CD14-positive monocyte (primary cell): ENCODE measurements at regions not wholly inside any gene's neighbourhood (a gene's known extent, or its start where the extent isn't known, plus 50 kb on each side); places are given as distances from the start of the nearest gene placed in this dataset.

Source experiments
- DNase-seq, 3 donors: peaks; one replicate each; pipeline ENCODE4 v3.0.0-alpha.2; 2011 to 2022
- H2AFZ ChIP-seq: 2 replicates; pipeline ENCODE4 v1.6.0; 2012; ENCODE audit warnings: mild to moderate bottlenecking, low read depth, low read length, inconsistent platforms; ENCODE audit not compliant: insufficient read depth, poor library complexity, severe bottlenecking
- H3K27ac ChIP-seq, 2 donors: 1 replicate in 1 of 2; 2 replicates in 1 of 2; pipeline ENCODE4 v1.5.1; 2012 to 2013; ENCODE audit warnings: low read length in 2 of 2, control low read depth in 1 of 2, inconsistent platforms in 1 of 2, low read depth in 1 of 2, mild to moderate bottlenecking in 1 of 2
- H3K27me3 ChIP-seq, 2 donors: one replicate each; pipeline versions ENCODE4 v1.6.0 to v1.6.1; 2011 to 2013; ENCODE audit warnings: low read length in 2 of 2; ENCODE audit not compliant: control insufficient read depth in 2 of 2, insufficient read depth in 2 of 2
- H3K36me3 ChIP-seq, 2 donors: replicated peaks in 1 of 2; 1 replicate in 1 of 2; 2 replicates in 1 of 2; pipeline versions ENCODE4 v1.5.1 to v1.6.1; 2012 to 2013; ENCODE audit warnings: low read length in 2 of 2, control low read depth in 1 of 2, inconsistent platforms in 1 of 2, mild to moderate bottlenecking in 1 of 2; ENCODE audit not compliant: insufficient read depth in 2 of 2, control insufficient read depth in 1 of 2
- H3K4me1 ChIP-seq, 2 donors: 1 replicate in 1 of 2; 2 replicates in 1 of 2; pipeline versions ENCODE4 v1.5.1 to v1.6.1; 2012 to 2013; ENCODE audit warnings: low read length in 2 of 2, control low read depth in 1 of 2, inconsistent platforms in 1 of 2, mild to moderate bottlenecking in 1 of 2, moderate library complexity in 1 of 2; ENCODE audit not compliant: insufficient read depth in 2 of 2, control insufficient read depth in 1 of 2
- H3K4me2 ChIP-seq: replicated peaks from 2 replicates; pipeline ENCODE3; 2012; ENCODE audit warnings: low read length, moderate library complexity, mild to moderate bottlenecking; ENCODE audit not compliant: poor library complexity, severe bottlenecking; ENCODE audit errors: extremely low read depth
- H3K4me3 ChIP-seq, 3 experiments: fragments of 200-600 bp in 1 of 3; sonication (generic) in 1 of 3; replicated peaks in 1 of 3; 1 replicate in 2 of 3; 2 replicates in 1 of 3; pipeline ENCODE4 v1.5.1; 2011 to 2013; ENCODE audit warnings: low read length in 3 of 3, mild to moderate bottlenecking in 3 of 3, control low read depth in 2 of 3, low read depth in 2 of 3, inconsistent platforms in 1 of 3, moderate library complexity in 1 of 3
- H3K79me2 ChIP-seq: 2 replicates; pipeline ENCODE4 v1.6.0; 2012; ENCODE audit warnings: mild to moderate bottlenecking, control low read depth, inconsistent platforms, low read length, moderate library complexity; ENCODE audit not compliant: insufficient read depth
- H3K9ac ChIP-seq: 2 replicates; pipeline ENCODE4 v1.6.0; 2017; ENCODE audit warnings: low read length, mild to moderate bottlenecking; ENCODE audit not compliant: insufficient read depth, poor library complexity, severe bottlenecking
- H3K9me3 ChIP-seq, 2 donors: replicated peaks in 1 of 2; 1 replicate in 1 of 2; 2 replicates in 1 of 2; pipeline versions ENCODE4 v1.5.1 to v1.6.1; 2012 to 2013; ENCODE audit warnings: low read length in 2 of 2, control low read depth in 1 of 2; ENCODE audit not compliant: control insufficient read depth in 1 of 2, insufficient read depth in 1 of 2
- H4K20me1 ChIP-seq: 2 replicates; pipeline ENCODE4 v1.6.0; 2012; ENCODE audit warnings: mild to moderate bottlenecking, low read length, control low read depth, moderate library complexity; ENCODE audit not compliant: insufficient read depth
- H3K27ac Mint-ChIP-seq, 7 donors: one replicate each; pipeline ENCODE4 v1.8.0; 2020; ENCODE audit warnings: mild to moderate bottlenecking in 7 of 7, mixed read lengths in 7 of 7, moderate library complexity in 6 of 7, inconsistent platforms in 2 of 7
- H3K27me3 Mint-ChIP-seq, 3 donors: one replicate each; pipeline ENCODE4 v1.8.0; 2021 to 2022; ENCODE audit warnings: low read depth in 3 of 3, mild to moderate bottlenecking in 3 of 3, mixed read lengths in 3 of 3, moderate library complexity in 3 of 3, inconsistent platforms in 1 of 3
- H3K36me3 Mint-ChIP-seq, 2 donors: one replicate each; pipeline ENCODE4 v1.8.0; 2020; ENCODE audit warnings: mixed read lengths in 2 of 2, inconsistent platforms in 1 of 2, mild to moderate bottlenecking in 1 of 2
- H3K4me1 Mint-ChIP-seq: one replicate; pipeline ENCODE4 v1.8.0; 2020; ENCODE audit warnings: mild to moderate bottlenecking, mixed read lengths
- H3K4me3 Mint-ChIP-seq, 2 donors: one replicate each; pipeline ENCODE4 v1.8.0; 2020; ENCODE audit warnings: mild to moderate bottlenecking in 2 of 2, mixed read lengths in 2 of 2, moderate library complexity in 1 of 2
- H3K9me3 Mint-ChIP-seq, 7 donors: one replicate each; pipeline ENCODE4 v1.8.0; 2020 to 2022; ENCODE audit warnings: mixed read lengths in 7 of 7, mild to moderate bottlenecking in 6 of 7, moderate library complexity in 6 of 7, inconsistent platforms in 2 of 7
- WGBS: methylation state at CpG from one replicate; pipeline ENCODE4 v1.1.5; 2013; ENCODE audit warnings: missing lambda C conversion rate; ENCODE audit not compliant: insufficient coverage; 5-methylcytosine and 5-hydroxymethylcytosine counted together
- intact Hi-C, 2 donors: fragments of 100-400 bp; cut with micrococcal nuclease; formaldehyde crosslinking; loops; one replicate each; pipeline versions ENCODE4 v1.15.0 to v1.15.1; 2023
- TF ChIP-seq, protein P1 (sequence below): fragments of 200-600 bp; IDR thresholded peaks from one replicate; pipeline ENCODE4 v1.8.0; 2022; ENCODE audit warnings: antibody characterized with exemption, mild to moderate bottlenecking

DNA sequence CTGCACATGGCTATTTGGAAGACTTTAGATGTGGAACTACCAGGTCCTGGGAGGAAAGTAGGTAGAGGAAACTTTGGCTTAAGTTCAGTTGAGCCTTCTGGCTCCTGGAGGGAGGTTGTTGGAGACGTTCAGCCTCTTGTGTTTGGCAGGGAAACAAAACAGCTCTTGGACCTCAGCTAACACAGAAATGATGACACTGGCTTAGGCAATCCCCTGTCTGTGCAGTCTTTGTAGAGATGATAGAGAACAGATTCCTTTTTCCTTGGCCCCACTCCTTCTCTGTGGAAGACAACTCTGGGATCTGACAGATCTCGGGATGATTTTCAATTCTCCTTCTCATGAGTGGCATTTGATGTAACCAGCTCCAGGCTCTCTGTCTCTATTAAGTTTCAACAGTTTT is 428.5 kb downstream of the TMEM135 start:
- peaks cover 0 to 2% (median 0%) of the 10 kb centered on the region in 3 donors for H3K27me3 Mint-ChIP-seq
- no peak overlapping the region for H3K27ac Mint-ChIP-seq
- H3K27ac ChIP-seq, result no peak overlapping the region
- H3K4me2 ChIP-seq, result no peak overlapping the region
- H3K27me3 ChIP-seq, result no peaks in the 10 kb centered on the region
- H3K9ac ChIP-seq, result no peak overlapping the region
- no peak for DNase-seq
- H3K9me3 ChIP-seq, result no peaks in the 10 kb centered on the region
- WGBS, result 33% methylated on average over 1 of the region's 2 CpGs
- peaks cover 16% of the 10 kb centered on the region for H3K4me1 Mint-ChIP-seq
- H3K36me3 ChIP-seq, result no peaks in the 10 kb centered on the region
- H3K4me3 ChIP-seq, result no peak overlapping the region
- H3K4me3 Mint-ChIP-seq, result no peak overlapping the region
- no peaks in the 10 kb centered on the region for H4K20me1 ChIP-seq
- H3K4me1 ChIP-seq, result peaks cover 0 to 5% of the 10 kb centered on the region in 2 donors
- H2AFZ ChIP-seq, result no peak overlapping the region
- peaks cover 0 to 7% (median 2%) of the 10 kb centered on the region in 7 donors for H3K9me3 Mint-ChIP-seq
- no peaks in the 10 kb centered on the region for H3K36me3 Mint-ChIP-seq
- TF ChIP-seq, protein P1, sequence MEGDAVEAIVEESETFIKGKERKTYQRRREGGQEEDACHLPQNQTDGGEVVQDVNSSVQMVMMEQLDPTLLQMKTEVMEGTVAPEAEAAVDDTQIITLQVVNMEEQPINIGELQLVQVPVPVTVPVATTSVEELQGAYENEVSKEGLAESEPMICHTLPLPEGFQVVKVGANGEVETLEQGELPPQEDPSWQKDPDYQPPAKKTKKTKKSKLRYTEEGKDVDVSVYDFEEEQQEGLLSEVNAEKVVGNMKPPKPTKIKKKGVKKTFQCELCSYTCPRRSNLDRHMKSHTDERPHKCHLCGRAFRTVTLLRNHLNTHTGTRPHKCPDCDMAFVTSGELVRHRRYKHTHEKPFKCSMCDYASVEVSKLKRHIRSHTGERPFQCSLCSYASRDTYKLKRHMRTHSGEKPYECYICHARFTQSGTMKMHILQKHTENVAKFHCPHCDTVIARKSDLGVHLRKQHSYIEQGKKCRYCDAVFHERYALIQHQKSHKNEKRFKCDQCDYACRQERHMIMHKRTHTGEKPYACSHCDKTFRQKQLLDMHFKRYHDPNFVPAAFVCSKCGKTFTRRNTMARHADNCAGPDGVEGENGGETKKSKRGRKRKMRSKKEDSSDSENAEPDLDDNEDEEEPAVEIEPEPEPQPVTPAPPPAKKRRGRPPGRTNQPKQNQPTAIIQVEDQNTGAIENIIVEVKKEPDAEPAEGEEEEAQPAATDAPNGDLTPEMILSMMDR, result no peak
- H3K79me2 ChIP-seq, result no peaks in the 10 kb centered on the region
- intact Hi-C loops, result no loop called here

DNA sequence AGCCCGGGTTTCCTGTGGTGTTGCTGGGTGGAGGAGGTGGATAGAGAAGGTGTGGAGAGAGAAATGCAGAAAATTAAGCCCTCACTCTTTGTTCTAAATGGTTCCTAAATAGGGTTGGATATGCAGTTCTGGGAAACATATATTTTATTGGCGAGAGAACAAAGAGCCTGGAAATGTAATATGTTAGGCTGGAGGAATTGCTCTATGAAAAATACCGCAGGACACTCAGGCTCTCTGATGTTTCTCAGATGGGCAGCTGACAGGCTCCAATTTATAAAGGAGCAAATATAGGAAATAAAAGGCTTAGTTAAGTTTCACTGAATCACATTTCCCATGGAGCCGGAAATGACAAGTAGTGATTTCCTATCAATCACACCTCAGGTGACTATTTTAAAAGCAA is 428.0 kb downstream of the TMEM135 start:
- H3K4me1 Mint-ChIP-seq, result peaks cover 16% of the 10 kb centered on the region
- Histone ChIP-seq H3K27me3 (no peaks in the 10 kb centered on the region), H3K4me3 (no peak overlapping the region), H3K9me3 (no peaks in the 10 kb centered on the region), H3K4me2 (no peak overlapping the region), H3K79me2 (no peaks in the 10 kb centered on the region), H3K9ac (no peak overlapping the region), H3K4me1 (peaks cover 0 to 5% of the 10 kb centered on the region in 2 donors), H4K20me1 (no peaks in the 10 kb centered on the region), H3K36me3 (no peaks in the 10 kb centered on the region), H3K27ac (no peak overlapping the region), H2AFZ (no peak overlapping the region)
- no peak overlapping the region for H3K4me3 Mint-ChIP-seq
- H3K27ac Mint-ChIP-seq, result no peak overlapping the region
- intact Hi-C loops, result no loop called here
- 100% methylated on average over 1 of the region's 4 CpGs for WGBS
- peaks cover 0 to 2% (median 0%) of the 10 kb centered on the region in 3 donors for H3K27me3 Mint-ChIP-seq
- no peak for DNase-seq
- TF ChIP-seq, protein P1, result no peak
- no peaks in the 10 kb centered on the region for H3K36me3 Mint-ChIP-seq
- peaks cover 0 to 7% (median 2%) of the 10 kb centered on the region in 7 donors for H3K9me3 Mint-ChIP-seq
